ENCODE measurements at regions not wholly inside any gene's neighbourhood (a gene's known extent, or its start where the extent isn't known, plus 50 kb on each side); places are given as distances from the start of the nearest gene placed in this dataset.

DNA sequence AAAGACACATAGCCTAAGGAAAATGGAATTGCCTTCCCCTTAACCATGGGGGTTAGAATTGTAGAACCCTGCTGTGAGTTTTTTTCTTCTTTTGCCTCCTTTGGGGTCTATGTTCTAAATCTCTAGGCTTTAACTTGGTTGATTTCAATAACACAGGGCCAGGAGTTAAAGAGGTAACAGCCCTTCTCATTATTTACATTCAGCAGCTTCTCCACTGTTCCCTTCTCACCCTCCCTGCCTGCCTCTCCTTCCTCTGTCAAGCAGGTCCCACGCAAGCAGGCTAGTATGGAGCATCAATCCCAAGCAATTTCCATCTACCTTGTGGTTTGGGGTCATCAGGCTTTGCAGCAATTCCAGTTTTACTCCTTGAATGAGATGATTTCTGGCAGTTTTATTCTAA lies 236.1 kb upstream of the G2E3 start:
- H3K27me3 ChIP-seq (ENCODE audit: control insufficient read depth, insufficient read depth, low read length): no peaks in the 10 kb centered on the region
- no peak for DNase-seq
- intact Hi-C loops (cut with DNase I): no loop called here
- no peak overlapping the region for H3K27ac ChIP-seq (ENCODE audit: low read depth in 2 of 2, low read length in 2 of 2)
- no peak overlapping the region for H3K9ac ChIP-seq (ENCODE audit: low read length in 3 of 3)
- no peak for FAIRE-seq
- no peak overlapping the region for H3K4me3 ChIP-seq (ENCODE audit: low read length in 3 of 3)
- TF ChIP-seq, protein P1, sequence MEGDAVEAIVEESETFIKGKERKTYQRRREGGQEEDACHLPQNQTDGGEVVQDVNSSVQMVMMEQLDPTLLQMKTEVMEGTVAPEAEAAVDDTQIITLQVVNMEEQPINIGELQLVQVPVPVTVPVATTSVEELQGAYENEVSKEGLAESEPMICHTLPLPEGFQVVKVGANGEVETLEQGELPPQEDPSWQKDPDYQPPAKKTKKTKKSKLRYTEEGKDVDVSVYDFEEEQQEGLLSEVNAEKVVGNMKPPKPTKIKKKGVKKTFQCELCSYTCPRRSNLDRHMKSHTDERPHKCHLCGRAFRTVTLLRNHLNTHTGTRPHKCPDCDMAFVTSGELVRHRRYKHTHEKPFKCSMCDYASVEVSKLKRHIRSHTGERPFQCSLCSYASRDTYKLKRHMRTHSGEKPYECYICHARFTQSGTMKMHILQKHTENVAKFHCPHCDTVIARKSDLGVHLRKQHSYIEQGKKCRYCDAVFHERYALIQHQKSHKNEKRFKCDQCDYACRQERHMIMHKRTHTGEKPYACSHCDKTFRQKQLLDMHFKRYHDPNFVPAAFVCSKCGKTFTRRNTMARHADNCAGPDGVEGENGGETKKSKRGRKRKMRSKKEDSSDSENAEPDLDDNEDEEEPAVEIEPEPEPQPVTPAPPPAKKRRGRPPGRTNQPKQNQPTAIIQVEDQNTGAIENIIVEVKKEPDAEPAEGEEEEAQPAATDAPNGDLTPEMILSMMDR (IDR thresholded peaks at IDR 0.05; ENCODE audit: borderline replicate concordance, extremely low read depth, insufficient read depth): no peak
- H3K36me3 ChIP-seq (ENCODE audit: control insufficient read depth in 2 of 3, insufficient read depth in 3 of 3, low read length in 3 of 3): no peaks in the 10 kb centered on the region
- H3K9me3 ChIP-seq (ENCODE audit: control insufficient read depth in 2 of 3, insufficient read depth in 1 of 3, low read length in 3 of 3): no peaks in the 10 kb centered on the region
- H3K4me1 ChIP-seq (ENCODE audit: control insufficient read depth in 2 of 3, insufficient read depth in 2 of 3, low read depth in 1 of 3, low read length in 3 of 3): no peaks in the 10 kb centered on the region

DNA sequence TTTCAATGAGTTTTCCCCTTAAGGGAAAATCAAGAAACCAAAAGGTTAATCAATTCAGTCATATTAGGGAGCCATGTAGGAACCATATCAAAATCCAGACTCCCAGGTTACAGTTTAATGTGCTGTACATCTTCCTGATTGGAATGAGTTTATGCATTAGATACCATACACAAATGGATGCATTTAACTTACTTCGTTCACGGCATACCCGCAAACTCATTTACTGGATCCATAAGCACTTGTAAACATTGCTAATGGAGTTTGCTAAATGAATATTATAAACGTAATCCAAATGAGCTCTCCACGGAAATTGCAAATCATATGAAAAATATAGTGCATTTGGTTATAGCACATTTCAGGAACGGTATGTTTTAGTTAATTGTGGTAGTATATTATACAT lies 228.9 kb upstream of the G2E3 start:
- no peak for FAIRE-seq
- H3K9me3 ChIP-seq (ENCODE audit: control insufficient read depth in 2 of 3, insufficient read depth in 1 of 3, low read length in 3 of 3): no peaks in the 10 kb centered on the region
- H3K9ac ChIP-seq (ENCODE audit: low read length in 3 of 3): no peak overlapping the region
- TF ChIP-seq, protein P1 (IDR thresholded peaks at IDR 0.05; ENCODE audit: borderline replicate concordance, extremely low read depth, insufficient read depth): no peak
- no peak overlapping the region for H3K4me3 ChIP-seq (ENCODE audit: low read length in 3 of 3)
- H3K27ac ChIP-seq (ENCODE audit: low read depth in 2 of 2, low read length in 2 of 2): no peak overlapping the region
- H3K4me1 ChIP-seq (ENCODE audit: control insufficient read depth in 2 of 3, insufficient read depth in 2 of 3, low read depth in 1 of 3, low read length in 3 of 3): no peaks in the 10 kb centered on the region
- intact Hi-C loops (cut with DNase I): no loop called here
- DNase-seq: no peak
- no peaks in the 10 kb centered on the region for H3K36me3 ChIP-seq (ENCODE audit: control insufficient read depth in 2 of 3, insufficient read depth in 3 of 3, low read length in 3 of 3)
- no peaks in the 10 kb centered on the region for H3K27me3 ChIP-seq (ENCODE audit: control insufficient read depth, insufficient read depth, low read length)

DNA sequence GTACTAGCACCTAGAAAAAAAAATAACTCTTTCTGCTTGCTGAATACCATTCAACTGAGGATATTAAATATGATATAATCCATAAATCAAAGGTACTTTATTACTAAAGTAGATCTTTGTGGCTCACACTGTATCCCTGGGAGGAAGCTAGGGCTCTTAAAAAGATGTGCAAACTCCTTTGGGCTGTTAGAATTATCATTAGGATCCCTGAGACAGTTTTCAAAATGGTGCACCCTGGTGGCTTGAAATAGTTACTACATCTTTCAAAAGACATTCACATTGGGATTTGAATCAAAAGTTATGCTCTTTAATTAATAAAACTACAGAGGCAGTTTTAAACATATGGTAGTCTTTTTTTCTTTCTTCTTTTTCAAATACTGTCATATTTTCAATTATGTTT lies 228.5 kb upstream of the G2E3 start:
- Histone ChIP-seq H3K9me3 (ENCODE audit: control insufficient read depth in 2 of 3, insufficient read depth in 1 of 3, low read length in 3 of 3) (no peaks in the 10 kb centered on the region), H3K27ac (ENCODE audit: low read depth in 2 of 2, low read length in 2 of 2) (no peak overlapping the region), H3K27me3 (ENCODE audit: control insufficient read depth, insufficient read depth, low read length) (no peaks in the 10 kb centered on the region), H3K4me1 (ENCODE audit: control insufficient read depth in 2 of 3, insufficient read depth in 2 of 3, low read depth in 1 of 3, low read length in 3 of 3) (no peaks in the 10 kb centered on the region), H3K9ac (ENCODE audit: low read length in 3 of 3) (no peak overlapping the region), H3K4me3 (ENCODE audit: low read length in 3 of 3) (no peak overlapping the region), H3K36me3 (ENCODE audit: control insufficient read depth in 2 of 3, insufficient read depth in 3 of 3, low read length in 3 of 3) (no peaks in the 10 kb centered on the region)
- TF ChIP-seq, protein P1 (IDR thresholded peaks at IDR 0.05; ENCODE audit: borderline replicate concordance, extremely low read depth, insufficient read depth): no peak
- DNase-seq (no peak), FAIRE-seq (no peak)
- intact Hi-C loops (cut with DNase I): no loop called here

DNA sequence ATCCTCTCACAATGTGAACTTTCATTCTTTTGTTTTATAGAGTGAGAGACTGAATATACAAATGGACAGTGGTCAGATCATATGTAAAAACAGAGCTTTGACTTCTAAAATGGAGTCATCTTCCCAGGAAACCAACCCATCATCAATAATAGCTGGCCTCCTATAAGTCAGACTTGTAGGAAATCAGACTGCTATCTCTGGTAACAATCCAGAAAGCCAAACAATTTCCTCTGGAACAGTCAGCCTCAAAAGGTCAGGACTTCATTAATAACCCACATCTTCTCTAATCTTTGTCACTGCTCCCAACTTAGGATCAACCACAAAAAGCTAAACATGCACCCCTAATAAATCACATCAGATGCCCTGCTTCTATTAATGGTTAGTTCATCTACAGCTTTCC lies 227.9 kb upstream of the G2E3 start:
- FAIRE-seq: no peak
- intact Hi-C loops (cut with DNase I): no loop called here
- Histone ChIP-seq H3K27ac (ENCODE audit: low read depth in 2 of 2, low read length in 2 of 2) (no peak overlapping the region), H3K4me1 (ENCODE audit: control insufficient read depth in 2 of 3, insufficient read depth in 2 of 3, low read depth in 1 of 3, low read length in 3 of 3) (no peaks in the 10 kb centered on the region), H3K36me3 (ENCODE audit: control insufficient read depth in 2 of 3, insufficient read depth in 3 of 3, low read length in 3 of 3) (no peaks in the 10 kb centered on the region), H3K4me3 (ENCODE audit: low read length in 3 of 3) (no peak overlapping the region), H3K27me3 (ENCODE audit: control insufficient read depth, insufficient read depth, low read length) (no peaks in the 10 kb centered on the region), H3K9me3 (ENCODE audit: control insufficient read depth in 2 of 3, insufficient read depth in 1 of 3, low read length in 3 of 3) (no peaks in the 10 kb centered on the region), H3K9ac (ENCODE audit: low read length in 3 of 3) (no peak overlapping the region)
- TF ChIP-seq, protein P1 (IDR thresholded peaks at IDR 0.05; ENCODE audit: borderline replicate concordance, extremely low read depth, insufficient read depth): no peak
- no peak for DNase-seq
